Left ventricle myocardium inferior (tissue), 1 donor: ENCODE measurements at regions not wholly inside any gene's neighbourhood (a gene's known extent, or its start where the extent isn't known, plus 50 kb on each side); places are given as distances from the start of the nearest gene placed in this dataset.

Experiments used
- DNase-seq: peaks from one replicate; pipeline ENCODE4 v3.0.0-alpha.2; 2020
- H3K27ac ChIP-seq: fragments of 200-600 bp; replicated peaks from 2 replicates; pipeline ENCODE4 v1.8.0; 2021
- H3K27me3 ChIP-seq: fragments of 200-600 bp; 2 replicates; pipeline ENCODE4 v1.8.0; 2021; ENCODE audit warnings: low read depth
- H3K36me3 ChIP-seq: fragments of 200-600 bp; 2 replicates; pipeline ENCODE4 v1.8.0; 2021
- H3K4me1 ChIP-seq: fragments of 200-600 bp; 2 replicates; pipeline ENCODE4 v1.8.0; 2021
- H3K4me3 ChIP-seq: fragments of 200-600 bp; 2 replicates; pipeline ENCODE4 v1.8.0; 2021; ENCODE audit warnings: mild to moderate bottlenecking, moderate library complexity
- H3K9me3 ChIP-seq: fragments of 200-600 bp; replicated peaks from 2 replicates; pipeline ENCODE4 v1.8.0; 2021
- intact Hi-C: fragments of 100-400 bp; cut with micrococcal nuclease; formaldehyde crosslinking; loops from one replicate; pipeline ENCODE4 v1.11.0; 2022
- TF ChIP-seq, protein P1 (sequence below): fragments of 200-600 bp; IDR thresholded peaks from 2 replicates; pipeline ENCODE4 v1.8.0; 2021; ENCODE audit warnings: antibody characterized with exemption, mild to moderate bottlenecking, borderline replicate concordance
- donor health status: DM: no; HTN: yes; CAD: no; lungs with severe emphysema.

- Histone ChIP-seq H3K4me1 (no peaks in the 10 kb centered on the region), H3K4me3 (no peak overlapping the region), H3K27ac (no peak overlapping the region), H3K27me3 (peaks cover 9% of the 10 kb centered on the region), H3K36me3 (no peaks in the 10 kb centered on the region), H3K9me3 (no peaks in the 10 kb centered on the region)
- no peak for DNase-seq
- intact Hi-C loops: no loop called here
- TF ChIP-seq, protein P1, sequence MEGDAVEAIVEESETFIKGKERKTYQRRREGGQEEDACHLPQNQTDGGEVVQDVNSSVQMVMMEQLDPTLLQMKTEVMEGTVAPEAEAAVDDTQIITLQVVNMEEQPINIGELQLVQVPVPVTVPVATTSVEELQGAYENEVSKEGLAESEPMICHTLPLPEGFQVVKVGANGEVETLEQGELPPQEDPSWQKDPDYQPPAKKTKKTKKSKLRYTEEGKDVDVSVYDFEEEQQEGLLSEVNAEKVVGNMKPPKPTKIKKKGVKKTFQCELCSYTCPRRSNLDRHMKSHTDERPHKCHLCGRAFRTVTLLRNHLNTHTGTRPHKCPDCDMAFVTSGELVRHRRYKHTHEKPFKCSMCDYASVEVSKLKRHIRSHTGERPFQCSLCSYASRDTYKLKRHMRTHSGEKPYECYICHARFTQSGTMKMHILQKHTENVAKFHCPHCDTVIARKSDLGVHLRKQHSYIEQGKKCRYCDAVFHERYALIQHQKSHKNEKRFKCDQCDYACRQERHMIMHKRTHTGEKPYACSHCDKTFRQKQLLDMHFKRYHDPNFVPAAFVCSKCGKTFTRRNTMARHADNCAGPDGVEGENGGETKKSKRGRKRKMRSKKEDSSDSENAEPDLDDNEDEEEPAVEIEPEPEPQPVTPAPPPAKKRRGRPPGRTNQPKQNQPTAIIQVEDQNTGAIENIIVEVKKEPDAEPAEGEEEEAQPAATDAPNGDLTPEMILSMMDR: no peak
Observed at GRCh38 chr2:67918471-67918870, 144.3 kb downstream of the C1D start.

DNA sequence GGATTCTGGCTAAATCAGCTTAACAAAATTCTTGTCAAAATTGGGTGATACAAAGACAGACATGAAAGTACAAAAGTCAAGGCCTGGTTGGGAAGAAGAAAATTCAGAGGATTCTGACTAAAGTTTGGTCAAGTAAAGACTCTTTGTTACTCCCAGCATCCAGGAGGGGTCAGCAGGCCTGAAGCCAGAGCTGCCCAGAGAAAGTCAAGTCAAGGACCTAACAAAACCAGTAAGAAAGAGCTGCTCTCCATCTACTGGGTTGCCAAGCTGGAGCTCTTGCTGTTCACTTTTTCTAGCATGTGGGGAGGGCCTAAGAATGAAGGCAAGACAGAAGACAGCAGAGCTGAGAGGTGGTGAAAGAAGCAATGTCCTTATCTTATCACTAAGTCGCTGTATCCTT lies 143.3 kb downstream of the C1D start:
- H3K9me3 ChIP-seq: no peaks in the 10 kb centered on the region
- intact Hi-C loops: no loop called here
- no peaks in the 10 kb centered on the region for H3K4me1 ChIP-seq
- no peak overlapping the region for H3K4me3 ChIP-seq
- no peak overlapping the region for H3K27ac ChIP-seq
- no peaks in the 10 kb centered on the region for H3K36me3 ChIP-seq
- no peak for DNase-seq
- TF ChIP-seq, protein P1: no peak
- H3K27me3 ChIP-seq: peaks cover 20% of the 10 kb centered on the region

DNA sequence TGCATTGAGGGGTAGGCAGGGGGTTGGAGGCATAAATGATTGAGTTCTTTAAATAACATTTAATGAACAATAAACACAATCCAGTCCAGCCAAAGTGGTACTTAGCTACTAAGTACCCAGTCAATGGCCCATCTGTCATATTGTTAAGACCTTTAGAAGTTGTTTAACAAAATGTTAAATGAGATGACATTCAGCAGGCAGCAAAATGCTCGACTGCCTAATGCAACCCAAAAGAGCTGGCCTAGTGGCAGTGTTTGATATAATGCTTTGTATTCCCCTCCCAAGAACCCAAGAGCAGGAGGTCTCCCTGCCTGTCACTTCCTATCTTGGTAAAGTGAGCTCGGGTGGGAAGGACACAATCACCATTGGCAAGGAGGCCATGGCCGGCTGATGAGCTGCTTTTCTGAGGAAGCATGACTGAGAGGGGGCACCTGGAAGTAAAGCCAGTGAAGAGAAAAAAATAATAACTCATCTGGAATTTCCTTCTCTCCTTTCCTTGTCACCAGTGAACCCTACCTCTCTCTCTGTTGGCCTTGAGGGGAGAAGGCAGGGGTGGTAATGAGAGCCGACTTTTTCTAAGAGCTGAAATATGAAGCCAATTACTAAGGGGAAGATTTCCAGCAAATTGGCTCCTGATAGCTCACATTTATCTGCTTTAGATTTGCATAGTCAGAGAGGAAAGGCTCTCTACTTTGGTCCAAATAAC lies 140.6 kb downstream of the C1D start:
- no peaks in the 10 kb centered on the region for H3K36me3 ChIP-seq
- DNase-seq: no peak
- no peaks in the 10 kb centered on the region for H3K9me3 ChIP-seq
- H3K4me3 ChIP-seq: no peak overlapping the region
- intact Hi-C loops: no loop called here
- no peaks in the 10 kb centered on the region for H3K4me1 ChIP-seq
- H3K27ac ChIP-seq: no peak overlapping the region
- TF ChIP-seq, protein P1: no peak
- H3K27me3 ChIP-seq: peaks cover 42% of the 10 kb centered on the region

- intact Hi-C loops: no loop called here
- Histone ChIP-seq H3K27ac (no peak overlapping the region), H3K9me3 (no peaks in the 10 kb centered on the region), H3K4me1 (no peaks in the 10 kb centered on the region), H3K36me3 (no peaks in the 10 kb centered on the region), H3K4me3 (no peak overlapping the region), H3K27me3 (peaks cover 55% of the 10 kb centered on the region)
- DNase-seq: no peak
- TF ChIP-seq, protein P1: no peak
Observed at GRCh38 chr2:67923696-67924095, 139.1 kb downstream of the C1D start.

GRCh38 chr2:67927501-67927900 lies 135.3 kb downstream of the C1D start:
- H3K4me3 ChIP-seq: no peak overlapping the region
- no peaks in the 10 kb centered on the region for H3K36me3 ChIP-seq
- no peak overlapping the region for H3K27ac ChIP-seq
- no peaks in the 10 kb centered on the region for H3K4me1 ChIP-seq
- intact Hi-C loops: no loop called here
- H3K27me3 ChIP-seq: peaks cover 74% of the 10 kb centered on the region
- H3K9me3 ChIP-seq: no peaks in the 10 kb centered on the region
- DNase-seq: no peak
- TF ChIP-seq, protein P1: no peak

DNA sequence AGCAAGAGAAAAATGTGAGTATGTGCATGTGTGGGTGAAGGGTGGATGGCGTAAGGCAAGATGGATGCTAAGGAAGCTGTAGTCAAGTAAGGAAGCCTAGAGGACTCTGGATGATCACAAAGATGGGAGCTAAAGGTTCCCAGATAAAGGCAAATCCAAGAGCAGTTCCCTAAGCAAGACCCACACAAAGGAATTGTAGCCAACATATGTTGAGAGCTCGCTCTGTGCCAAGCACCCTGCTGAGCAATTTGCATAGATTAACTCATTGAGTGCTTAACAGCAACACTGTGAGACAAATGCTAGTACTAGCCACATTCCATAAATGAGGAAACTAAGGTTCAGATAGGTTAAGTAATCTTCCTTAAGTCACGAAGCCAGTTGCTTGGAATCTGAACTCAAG lies 132.6 kb downstream of the C1D start:
- intact Hi-C loops: no loop called here
- Histone ChIP-seq H3K27ac (no peak overlapping the region), H3K27me3 (peaks cover 56% of the 10 kb centered on the region), H3K4me3 (no peak overlapping the region), H3K4me1 (no peaks in the 10 kb centered on the region), H3K9me3 (no peaks in the 10 kb centered on the region), H3K36me3 (no peaks in the 10 kb centered on the region)
- TF ChIP-seq, protein P1: no peak
- no peak for DNase-seq
